Fibroblast of upper back skin (primary cell): ENCODE measurements at regions not wholly inside any gene's neighbourhood (a gene's known extent, or its start where the extent isn't known, plus 50 kb on each side); places are given as distances from the start of the nearest gene placed in this dataset.

Experiments
- DNase-seq: peaks from one replicate; pipeline ENCODE4 v3.0.0-alpha.2; 2013

DNA sequence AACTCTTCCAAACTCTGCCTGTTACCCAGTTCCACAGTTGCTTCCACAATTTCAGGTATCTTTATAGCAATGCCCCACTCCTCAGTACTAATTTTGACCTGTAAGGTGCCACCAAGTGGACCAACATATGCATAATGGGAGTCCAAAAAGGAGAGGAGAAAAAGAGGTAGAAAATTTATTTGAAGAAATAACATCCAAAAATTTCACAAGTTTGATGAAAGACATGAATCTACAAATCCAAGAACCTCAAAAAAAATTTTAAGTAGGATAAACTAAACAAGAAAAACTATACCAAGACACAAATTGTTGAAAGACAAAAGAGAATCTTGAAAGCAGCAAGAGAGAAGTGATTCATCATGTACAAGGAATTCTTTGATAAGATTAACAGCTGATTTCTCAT, 79.8 kb downstream of the BARX1 start:
- DNase-seq: no peak

DNA sequence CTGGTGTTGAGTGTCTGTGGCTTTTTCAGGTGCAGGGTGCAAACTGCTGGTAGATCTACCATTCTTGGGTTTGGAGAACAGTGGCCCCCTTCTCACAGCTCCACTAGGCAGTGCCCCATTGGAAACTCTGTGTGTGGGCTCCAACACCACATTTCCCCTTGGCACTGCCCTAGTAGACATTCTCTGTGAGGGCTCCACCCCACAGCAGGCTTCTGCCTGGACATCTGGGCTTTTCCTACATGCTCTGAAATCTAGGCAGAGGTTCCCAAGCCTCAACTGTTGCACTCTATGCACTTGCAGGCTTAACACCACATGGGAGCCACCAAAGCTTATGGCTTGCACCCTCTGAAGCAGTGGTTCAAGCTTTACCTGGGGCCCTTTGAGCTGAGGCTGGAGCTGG, 80.9 kb downstream of the BARX1 start:
- no peak for DNase-seq

DNA sequence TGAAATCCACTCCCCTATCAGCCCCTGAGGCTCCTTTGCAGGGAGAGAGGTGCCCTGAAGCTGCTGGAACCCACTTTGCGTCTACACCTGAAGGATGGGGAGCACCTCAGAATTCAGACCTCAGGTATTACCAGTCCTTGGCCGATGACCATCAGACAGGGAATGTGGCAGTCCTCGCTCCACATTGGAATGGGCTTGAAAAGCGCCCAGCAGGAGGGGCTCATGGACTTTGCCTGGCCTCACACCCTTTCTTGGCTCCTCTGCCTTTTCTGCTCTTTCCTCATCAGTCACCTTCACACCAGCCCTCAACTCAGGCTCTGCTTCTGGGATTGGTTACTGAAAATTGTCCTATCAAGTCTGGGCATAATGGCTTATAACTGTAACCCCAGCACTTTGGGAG, 83.9 kb downstream of the BARX1 start:
- no peak for DNase-seq

DNA sequence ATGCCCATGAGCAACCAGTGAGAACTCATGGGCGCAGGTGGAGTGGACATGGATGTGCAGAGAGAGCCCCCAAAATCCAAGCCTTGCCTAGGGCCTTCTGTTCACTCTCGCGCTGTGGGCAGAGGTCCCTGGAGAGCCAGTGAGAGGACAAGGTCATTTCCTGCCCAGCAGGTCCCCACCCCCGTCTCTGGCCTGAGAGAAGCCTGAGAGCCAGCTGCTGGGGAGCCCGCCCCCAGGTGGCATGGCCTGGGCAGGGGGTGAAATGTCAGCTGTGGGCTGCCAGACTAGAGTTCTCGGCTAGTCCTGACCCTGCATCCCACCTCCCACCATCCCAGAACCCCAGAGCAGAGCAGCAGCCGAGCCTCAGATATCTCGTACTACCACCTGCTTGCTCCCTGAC, 85.3 kb downstream of the BARX1 start:
- DNase-seq: no peak

DNA sequence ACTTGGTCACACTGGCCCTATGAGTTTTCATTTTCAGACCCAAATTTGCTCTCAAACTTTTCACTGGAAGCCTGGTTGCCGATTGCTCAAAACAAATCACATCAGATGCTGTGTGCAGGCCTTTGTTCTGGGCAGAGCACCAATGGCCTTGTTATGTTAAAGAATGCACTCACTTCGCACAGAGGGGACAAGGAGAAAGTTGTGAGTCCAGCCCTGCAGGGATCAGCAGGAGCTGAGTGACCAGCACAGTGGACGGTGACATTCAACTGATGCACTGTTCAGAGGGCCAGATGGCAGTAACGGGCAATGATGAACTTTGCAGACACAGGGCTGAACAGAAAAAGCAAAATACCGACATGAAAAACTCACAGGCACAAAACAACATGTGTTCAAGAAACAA, 86.1 kb downstream of the BARX1 start:
- DNase-seq: no peak

DNA sequence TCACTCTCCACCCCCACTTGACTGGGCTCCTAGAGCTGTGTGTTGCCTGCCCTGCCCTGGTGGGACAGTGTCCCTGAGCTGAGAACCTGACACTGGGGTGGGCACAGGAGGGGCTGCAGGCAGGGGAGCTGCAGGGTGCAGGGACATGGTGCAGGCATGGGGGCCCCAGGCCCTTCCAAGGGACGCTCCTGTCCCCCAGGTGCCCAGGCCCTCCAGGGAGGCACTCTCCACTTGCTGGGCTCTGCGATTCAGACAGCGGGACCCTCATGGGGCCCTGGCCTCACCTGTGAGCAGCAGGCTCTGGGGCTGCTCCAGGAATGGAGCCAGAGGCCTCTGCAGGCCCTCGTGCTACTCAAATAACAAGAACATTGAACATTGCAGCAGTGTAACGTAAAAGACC, 89.4 kb downstream of the BARX1 start:
- no peak for DNase-seq

DNA sequence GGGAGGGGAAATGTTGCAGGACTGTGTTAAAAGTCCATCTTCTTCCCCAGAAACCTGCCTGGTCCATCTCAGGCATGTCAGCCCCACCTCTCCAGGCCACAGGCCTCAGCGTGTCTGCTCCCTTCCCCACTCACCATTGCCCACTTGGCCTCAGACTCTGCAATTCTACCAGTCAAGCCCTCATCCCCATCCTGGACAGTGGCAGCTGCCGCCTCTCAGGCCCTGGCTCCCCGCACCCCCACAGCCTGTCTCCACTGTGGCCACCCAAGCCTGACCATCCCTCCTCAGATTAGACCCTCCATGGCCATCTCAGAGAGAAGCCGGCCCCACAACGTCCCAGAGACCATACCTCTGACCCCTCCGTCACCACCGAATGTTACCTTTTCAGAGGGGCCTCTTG, 89.9 kb downstream of the BARX1 start:
- DNase-seq: no peak

DNA sequence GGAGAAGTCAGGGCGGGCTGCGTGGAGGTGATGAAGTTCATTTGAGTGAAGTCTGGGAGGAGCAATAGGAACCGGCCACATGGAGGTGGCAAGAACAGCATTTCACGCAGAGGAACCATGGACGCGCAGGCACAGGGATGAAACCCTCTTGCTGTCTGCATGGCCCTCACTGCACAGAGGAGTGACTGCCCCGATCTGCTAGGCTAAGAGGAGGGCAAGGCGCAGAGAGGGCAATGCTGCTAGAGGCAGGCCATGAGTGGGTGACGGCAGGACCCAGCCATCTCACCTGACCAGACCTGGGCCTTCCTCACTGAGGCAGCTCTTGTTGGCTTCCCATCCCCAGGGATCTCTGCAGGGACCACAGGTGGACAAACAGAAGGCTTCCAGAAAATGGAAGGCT, 90.3 kb downstream of the BARX1 start:
- no peak for DNase-seq

DNA sequence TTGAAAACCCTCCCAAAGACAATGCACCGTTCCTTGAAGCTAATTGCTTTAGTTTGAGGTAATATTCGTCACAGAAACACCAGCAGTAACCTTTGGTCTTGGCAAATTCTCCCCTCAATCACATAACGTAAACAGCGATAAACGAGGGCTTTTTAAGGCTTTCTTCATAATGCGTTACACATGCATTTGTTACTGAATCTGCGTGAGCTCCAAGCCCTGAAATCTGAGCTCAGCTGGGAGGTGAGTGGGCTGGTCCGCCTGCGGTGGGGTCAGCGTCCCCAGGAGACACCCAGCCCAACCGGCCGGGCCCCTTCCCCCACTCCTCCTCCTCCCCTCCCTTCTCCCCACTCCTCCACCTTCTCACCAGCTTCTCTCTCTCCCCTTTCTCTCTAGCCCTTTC, 91.1 kb downstream of the BARX1 start:
- no peak for DNase-seq

DNA sequence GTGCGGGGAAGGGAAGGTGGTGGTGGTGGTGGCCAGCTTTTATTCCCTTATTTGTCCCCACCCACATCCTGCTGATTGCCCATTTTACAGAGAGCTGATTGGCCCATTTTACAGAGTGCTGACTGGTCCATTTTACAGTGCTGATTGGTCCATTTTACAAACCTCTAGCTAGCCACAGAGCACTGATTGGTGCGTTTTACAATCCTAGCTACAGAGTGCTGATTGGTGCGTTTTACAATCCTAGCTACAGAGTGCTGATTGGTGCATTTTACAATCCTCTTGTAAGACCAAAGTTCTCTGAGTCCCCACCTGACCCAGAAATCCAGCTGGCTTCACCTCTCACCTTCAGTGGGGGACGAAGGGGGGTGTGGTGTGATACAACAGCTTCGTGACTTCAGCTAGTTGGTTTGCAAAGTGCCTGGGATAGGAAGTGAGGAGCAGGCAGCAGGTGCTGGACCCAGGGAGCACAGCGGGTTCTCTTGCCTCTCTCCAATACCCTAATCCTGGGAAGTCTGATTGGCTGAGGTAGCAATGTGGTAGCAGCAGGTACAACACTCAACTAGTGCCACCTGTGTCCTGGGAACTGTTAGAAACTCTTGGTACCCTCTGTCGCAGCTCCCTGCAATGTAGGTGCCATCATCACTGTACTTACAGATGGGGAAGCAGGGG, 92.1 kb downstream of the BARX1 start:
- DNase-seq: no peak

DNA sequence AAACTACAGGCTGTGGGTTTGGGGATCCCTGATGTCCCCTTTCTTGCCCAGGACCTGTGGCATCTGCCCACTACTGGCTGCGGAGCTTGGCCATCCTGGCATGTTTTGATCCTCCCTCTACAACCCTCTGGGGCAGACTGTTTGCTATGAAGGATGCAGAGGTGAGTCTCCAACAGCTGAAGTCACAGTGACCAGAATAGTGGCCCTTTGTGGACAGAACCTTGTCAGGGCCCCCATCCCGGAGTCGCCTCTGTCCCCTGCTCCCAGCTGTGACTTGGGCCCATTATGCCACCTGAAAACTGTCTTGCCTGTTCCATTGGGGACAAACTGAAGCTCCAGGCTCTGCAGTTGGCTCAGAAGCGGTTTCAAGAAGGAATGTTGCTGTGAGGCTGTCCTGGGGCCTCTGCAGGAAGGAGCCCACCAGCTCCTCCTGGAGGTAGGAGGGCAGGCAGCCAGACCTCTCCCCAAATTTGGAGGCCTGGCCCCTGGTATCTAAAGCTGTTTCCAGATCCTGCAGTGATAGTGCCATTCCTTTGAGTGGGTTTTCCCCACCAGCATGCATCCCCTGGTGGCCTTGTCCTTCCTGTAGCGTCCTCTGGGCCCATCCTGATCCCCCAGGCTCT, 93.3 kb downstream of the BARX1 start:
- no peak for DNase-seq

DNA sequence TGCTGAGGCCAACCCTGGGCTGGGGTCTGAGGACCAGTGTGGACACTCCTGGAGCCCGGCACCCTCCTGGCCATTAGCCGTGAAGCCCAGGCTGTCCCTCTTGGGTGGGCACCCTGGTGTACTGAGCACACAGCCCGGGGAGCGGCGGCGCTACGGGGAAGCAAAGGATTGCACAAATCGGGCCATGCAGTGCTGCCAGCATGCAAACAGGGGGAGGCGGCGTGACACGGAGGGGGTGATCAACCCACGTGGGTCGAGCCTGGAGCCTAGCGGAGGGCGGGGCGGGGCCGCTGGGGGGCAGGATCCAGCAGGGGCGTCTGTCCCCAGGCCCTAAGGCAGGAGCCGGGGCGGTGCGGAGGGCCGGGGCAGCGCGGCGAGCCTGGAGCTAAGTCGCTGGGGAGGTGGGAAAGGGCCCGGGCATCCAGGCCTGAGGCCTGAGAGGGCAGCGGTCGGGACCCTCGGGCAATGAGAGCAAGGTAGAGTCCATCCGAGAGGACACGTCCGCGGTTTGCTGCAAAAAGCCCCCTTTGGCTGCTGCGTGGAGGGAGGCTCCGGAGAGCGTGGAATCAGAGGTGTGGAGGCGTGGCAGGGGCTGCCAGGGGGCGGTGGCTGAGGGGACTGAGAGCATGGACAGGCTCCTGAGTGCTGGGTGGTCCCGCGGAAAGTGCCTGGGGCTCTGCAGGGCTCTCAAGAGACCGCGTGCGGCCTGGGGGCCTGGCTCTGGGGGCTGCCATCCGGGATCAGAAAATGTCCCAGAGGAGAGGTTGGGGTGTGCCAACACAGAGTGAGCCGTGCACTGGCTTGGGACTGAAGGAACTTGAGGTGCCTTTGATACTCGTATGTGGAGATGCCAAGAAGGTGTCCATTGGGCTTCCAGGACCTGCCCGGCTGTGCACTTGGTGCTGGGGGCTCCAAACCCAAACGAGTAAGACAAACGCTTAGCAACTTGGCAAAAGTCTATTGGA, 94.2 kb downstream of the BARX1 start:
- DNase-seq: no peak

DNA sequence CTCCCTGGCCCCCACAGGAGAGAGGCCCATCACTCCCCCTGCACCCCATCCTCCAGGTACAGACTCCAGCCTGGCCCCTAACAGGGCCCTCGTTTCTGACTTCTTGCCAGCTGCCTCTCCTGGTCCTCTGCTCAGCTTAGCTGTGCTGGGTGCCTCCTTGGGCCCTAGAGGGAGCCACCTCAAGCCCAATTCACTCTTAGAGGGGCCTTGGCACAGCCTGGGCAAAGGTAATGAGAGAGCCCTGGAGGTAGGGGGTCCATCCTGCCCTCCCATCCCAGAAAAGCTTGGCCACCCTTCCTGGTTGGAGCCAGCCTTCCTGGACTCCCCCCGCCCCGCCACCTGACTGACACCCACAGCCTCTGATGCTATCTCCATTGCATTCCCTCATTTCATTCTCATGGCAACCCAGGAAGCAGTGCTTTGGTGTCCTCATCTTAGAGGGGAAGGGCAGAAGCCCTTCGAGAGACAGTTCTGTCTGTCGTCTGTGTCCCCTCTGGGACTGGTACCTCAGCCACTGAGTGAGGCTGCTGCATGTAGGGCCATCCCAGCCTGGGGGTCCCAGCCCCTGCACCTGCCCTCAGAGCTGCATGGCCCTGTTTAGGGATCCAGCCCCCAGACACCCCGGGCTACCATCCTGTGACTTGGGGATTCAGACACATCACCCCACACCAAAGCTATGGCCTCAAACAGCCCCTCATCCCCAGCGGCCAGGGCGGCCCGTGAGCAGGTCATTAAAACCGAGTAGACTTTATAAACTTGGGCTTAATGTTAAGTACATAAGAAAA, 95.5 kb downstream of the BARX1 start:
- no peak for DNase-seq

DNA sequence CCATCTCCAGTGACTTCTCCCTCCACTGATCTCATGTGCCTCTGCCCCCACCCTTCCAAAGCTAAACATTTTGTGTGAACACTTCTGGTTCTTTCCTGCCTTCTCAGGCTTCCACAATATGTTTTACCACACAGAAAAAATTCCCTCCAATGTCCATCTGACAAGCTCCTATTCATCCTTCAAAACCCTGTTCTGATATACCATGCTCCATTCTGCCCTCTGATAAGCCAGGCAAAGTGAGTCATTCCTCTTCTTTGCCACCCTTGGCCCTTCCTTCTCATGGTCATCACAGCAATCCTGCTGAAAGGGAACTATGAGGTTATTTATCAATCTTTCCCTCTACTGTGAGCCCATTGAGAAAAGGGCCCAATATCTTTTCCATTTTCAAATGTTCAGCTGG, 97.6 kb downstream of the BARX1 start:
- no peak for DNase-seq

DNA sequence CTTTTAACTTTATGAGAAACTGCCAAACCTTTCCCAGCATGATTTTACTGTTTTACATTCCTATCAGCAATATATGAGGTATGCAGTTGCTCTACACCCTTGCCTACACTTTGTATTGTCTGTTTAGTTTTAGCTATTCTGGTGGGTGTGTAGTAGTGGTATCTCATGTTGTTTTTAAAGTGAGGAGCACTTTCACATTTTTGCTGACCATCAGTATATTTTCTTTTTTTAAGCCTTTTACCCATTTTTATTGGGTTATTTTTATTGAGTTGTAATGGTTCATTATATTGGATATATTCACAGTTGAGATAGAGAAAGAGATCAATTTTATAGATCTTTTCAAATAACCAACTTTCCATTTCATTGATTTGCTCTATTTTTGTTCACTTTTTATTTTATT, 102.4 kb downstream of the BARX1 start:
- no peak for DNase-seq

DNA sequence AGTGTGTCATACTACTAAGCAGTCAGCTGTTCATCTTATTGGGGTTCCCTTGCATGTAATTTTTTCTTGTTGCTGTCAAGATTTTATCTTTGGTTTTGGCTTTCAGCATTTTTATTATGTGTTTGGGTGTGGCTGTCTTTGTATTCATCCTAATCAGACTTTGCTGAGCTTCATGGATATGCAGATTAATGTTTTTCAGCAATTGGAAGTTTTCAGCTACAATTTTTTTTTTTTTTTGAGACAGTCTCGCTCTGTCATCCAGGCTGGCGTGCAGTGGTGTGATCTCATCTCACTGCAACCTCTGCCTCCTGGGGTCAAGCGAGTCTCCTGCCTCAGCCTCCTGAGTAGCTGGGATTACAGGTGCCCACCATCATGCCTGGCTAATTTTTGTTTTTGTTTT, 108.8 kb downstream of the BARX1 start:
- DNase-seq: no peak

DNA sequence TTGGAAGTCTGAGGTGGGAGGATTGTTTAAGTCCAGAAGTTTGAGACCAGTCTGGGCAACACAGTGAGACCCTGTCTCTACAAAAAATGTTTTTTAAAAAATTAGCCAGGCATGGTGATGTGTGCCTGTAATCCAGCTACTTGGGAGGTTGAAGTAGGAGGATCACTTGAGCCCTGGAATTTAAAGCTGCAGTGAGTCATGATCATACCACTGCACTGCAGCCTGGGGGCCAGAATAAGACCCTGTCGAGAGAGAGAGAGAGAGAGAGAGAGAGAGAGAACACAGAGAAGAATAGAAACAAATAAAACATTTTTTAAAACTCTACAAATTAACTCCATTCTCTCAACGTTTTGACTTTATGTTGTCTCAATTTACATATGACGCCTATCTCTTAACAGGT, 111.8 kb downstream of the BARX1 start:
- no peak for DNase-seq

DNA sequence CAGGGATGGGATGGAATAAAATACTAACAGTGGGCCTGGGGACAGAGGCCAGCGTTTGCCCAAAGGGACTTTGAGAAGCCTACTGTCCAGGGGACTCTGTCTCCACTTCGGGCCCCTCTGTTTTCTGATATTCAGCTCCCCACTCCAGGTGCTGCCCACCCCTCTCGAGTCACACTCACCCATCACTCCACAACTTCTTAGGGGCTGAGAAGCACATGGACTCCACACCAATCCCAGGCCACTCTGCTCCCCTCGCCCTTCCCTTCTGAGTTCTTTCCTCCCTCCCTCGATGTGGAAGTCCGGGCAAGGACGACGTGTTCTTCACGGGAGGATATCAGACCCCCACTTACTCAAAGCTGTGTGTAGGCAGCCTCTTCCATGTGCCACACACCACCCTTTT, 124.5 kb downstream of the BARX1 start:
- no peak for DNase-seq

DNA sequence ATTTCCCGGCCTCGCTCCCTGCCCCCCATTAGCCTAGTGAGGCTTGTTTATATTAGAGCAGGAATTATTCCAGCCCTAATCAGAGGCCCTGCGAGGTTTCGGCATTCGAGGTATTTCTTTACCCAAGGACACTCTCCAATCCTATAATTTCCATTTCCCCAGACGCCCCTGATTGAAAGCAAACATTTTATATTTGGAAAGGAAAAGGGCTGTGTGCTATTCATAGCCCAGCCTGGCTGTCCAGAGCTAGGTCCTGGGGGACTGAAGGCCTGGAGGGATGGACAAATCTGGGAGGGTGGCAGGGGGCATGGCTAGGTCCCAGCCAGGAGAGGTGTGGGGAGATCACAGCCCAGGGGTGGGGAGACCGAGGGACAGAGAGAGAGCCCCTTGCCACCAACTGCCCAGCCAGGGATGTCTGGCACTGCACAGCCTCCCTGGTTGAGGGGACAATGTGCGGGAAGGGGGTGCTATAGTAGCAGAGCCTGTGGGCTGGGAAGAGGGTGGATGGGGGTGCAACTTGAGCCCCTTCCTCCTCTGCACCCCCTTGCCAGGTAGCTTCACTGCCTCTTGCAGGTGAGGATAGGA, 125.1 kb downstream of the BARX1 start:
- DNase-seq: no peak

DNA sequence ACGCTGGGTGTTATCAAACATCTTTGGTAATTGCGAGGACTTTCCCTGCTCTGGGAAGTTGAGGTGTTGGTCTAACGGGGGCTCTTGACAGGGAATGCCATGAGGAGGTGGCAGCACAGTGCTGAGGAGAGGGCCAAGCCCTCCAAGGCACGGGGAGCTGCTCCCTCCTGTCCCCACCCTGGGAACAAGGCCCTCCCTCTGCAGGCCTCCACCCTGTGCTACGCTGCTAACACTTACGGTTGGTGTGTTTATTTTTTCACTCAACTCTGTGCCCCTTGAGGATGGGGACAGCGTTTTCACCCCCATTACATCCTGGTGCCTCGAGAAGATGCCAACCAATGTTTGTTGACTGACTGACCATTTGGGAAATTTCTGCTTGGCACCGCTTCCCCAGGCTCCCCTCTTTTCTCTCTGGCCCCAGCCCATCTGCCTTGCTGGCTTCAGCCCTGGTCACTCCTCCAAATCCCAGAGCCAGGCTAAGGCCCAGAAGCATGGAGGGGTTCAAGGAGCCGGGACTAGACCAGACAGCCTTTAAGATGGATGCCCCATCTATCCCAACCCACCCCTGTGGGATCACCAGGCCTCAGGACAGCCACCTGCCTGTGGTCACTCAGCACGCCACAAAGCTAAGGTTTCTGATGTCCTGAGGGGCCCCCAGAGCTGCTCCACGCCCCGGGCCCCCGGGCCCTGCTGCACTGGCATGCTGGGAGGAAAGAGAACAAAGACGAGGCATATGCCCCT, 125.7 kb downstream of the BARX1 start:
- DNase-seq: no peak

DNA sequence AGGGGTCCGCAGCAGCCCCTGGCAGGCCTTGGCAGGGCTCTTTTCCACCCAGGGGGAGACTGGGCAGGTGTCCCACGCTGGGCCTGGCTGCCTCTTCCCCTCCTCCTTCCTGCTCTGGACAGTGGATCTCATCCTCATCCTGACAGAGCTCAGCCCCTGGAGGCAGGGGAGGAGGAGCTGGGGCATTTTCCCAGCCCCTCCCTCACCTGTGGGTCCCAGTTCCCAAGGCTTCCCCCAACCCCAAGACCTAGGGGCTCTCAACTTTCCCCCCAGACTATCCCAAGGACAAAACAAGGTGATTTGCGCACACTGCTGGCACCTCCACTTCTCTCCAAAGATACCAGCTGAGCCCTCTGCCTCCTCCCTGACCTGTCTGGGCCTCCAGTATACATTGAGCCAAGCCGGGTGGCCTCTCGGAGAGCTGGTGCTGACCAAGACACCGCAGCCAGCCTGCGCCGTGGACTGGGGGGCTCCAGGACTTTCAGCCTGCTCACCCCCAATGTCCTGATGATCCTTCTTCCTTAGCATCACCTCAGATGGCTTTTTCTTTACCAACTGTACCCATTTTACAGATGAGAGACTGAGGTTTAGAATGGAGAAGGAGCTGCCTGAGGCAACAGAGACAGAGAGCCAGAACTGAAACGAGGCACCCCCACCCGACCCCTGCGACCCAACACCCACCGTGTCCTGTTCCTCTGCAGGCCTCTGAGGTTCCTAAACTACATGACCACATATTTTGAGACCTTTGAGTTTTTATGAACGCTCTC, 126.6 kb downstream of the BARX1 start:
- DNase-seq: no peak
